Neural cell (in vitro differentiated cells): ENCODE measurements at regions not wholly inside any gene's neighbourhood (a gene's known extent, or its start where the extent isn't known, plus 50 kb on each side); places are given as distances from the start of the nearest gene placed in this dataset.

Experiments used
- H2AFZ ChIP-seq: fragments of 200-600, 300-800 bp; sonication (generic), shearing (Covaris generic); 2 replicates; pipeline ENCODE4 v1.6.0; 2014; ENCODE audit warnings: low read depth, mild to moderate bottlenecking, antibody characterized with exemption, low read length, moderate library complexity
- H3F3A ChIP-seq: fragments of 200-600 bp; shearing (Covaris generic); 2 replicates; pipeline ENCODE4 v1.6.1; 2016; ENCODE audit warnings: mild to moderate bottlenecking, moderate library complexity, mixed read lengths, antibody characterized with exemption, low read length; ENCODE audit not compliant: insufficient read depth, poor library complexity, severe bottlenecking
- H3K27ac ChIP-seq: fragments of 200-600, 300-800 bp; sonication (generic), shearing (Covaris generic); 2 replicates; pipeline ENCODE4 v1.5.1; 2014; ENCODE audit warnings: mild to moderate bottlenecking, low read length, moderate library complexity
- H3K27me3 ChIP-seq: fragments of 300-800, 200-600 bp; sonication (generic), shearing (Covaris generic); 2 replicates; pipeline ENCODE4 v1.6.0; 2014; ENCODE audit warnings: mild to moderate bottlenecking, low read depth, low read length, moderate library complexity; ENCODE audit not compliant: insufficient read depth
- H3K36me3 ChIP-seq: fragments of 300-800, 200-600 bp; sonication (generic), shearing (Covaris generic); 2 replicates; pipeline ENCODE4 v1.5.1; 2014; ENCODE audit warnings: mild to moderate bottlenecking, antibody characterized with exemption, low read length, moderate library complexity; ENCODE audit not compliant: insufficient read depth
- H3K4me2 ChIP-seq: fragments of 300-800, 200-600 bp; sonication (generic), shearing (Covaris generic); 2 replicates; pipeline ENCODE4 v1.6.0; 2014; ENCODE audit warnings: mild to moderate bottlenecking, low read length
- H3K4me3 ChIP-seq: fragments of 300-800, 200-600 bp; sonication (generic), shearing (Covaris generic); 2 replicates; pipeline ENCODE4 v1.5.1; 2014; ENCODE audit warnings: mild to moderate bottlenecking, low read length, moderate library complexity
- H3K79me2 ChIP-seq: fragments of 200-600 bp; shearing (Covaris generic); replicated peaks from 2 replicates; pipeline ENCODE4 v1.6.0; 2014; ENCODE audit warnings: mild to moderate bottlenecking, low read length, moderate library complexity; ENCODE audit not compliant: insufficient read depth
- H3K9ac ChIP-seq: fragments of 300-800, 200-600 bp; sonication (generic), shearing (Covaris generic); 2 replicates; pipeline ENCODE4 v1.6.1; 2016; ENCODE audit warnings: mild to moderate bottlenecking, low read length, mixed read lengths
- H3K9me2 ChIP-seq: fragments of 200-600 bp; shearing (Covaris generic); 2 replicates; pipeline ENCODE4 v1.6.1; 2016; ENCODE audit warnings: mild to moderate bottlenecking, low read length, mixed read lengths; ENCODE audit not compliant: insufficient read depth
- H3K9me3 ChIP-seq: fragments of 200-600, 300-800 bp; sonication (generic), shearing (Covaris generic); 2 replicates; pipeline ENCODE4 v1.6.1; 2016; ENCODE audit warnings: mild to moderate bottlenecking, mixed run types, low read length, moderate library complexity, mixed read lengths
- H4K20me1 ChIP-seq: fragments of 200-600 bp; shearing (Covaris generic); 2 replicates; pipeline ENCODE4 v1.6.1; 2016; ENCODE audit warnings: mild to moderate bottlenecking, mixed run types; ENCODE audit not compliant: insufficient read depth
- CTCF ChIP-seq: fragments of 450-650 bp; IDR thresholded peaks from 2 replicates; pipeline ENCODE4 v1.5.1; 2014; ENCODE audit warnings: antibody characterized with exemption, mild to moderate bottlenecking, moderate library complexity; ENCODE audit not compliant: poor library complexity, severe bottlenecking
- EP300 ChIP-seq: fragments of 450-650 bp; conservative IDR thresholded peaks from 2 replicates; pipeline ENCODE4 v1.6.1; 2014; ENCODE audit warnings: antibody characterized with exemption, mild to moderate bottlenecking, moderate library complexity; ENCODE audit not compliant: poor library complexity, severe bottlenecking
- EZH2 ChIP-seq: fragments of 200-600, 300-800 bp; shearing (Covaris generic), sonication (generic); IDR thresholded peaks from 2 replicates; pipeline ENCODE4 v1.6.1; 2014; ENCODE audit warnings: antibody characterized with exemption, low read length, borderline replicate concordance, mild to moderate bottlenecking; ENCODE audit not compliant: insufficient read depth, poor library complexity, severe bottlenecking
- MXI1 ChIP-seq: fragments of 450-650 bp; conservative IDR thresholded peaks from 2 replicates; pipeline ENCODE4 v1.6.1; 2014; ENCODE audit warnings: antibody characterized with exemption, mild to moderate bottlenecking; ENCODE audit not compliant: poor library complexity, severe bottlenecking
- POLR2AphosphoS5 ChIP-seq: IDR thresholded peaks from 2 replicates; pipeline ENCODE4 v1.6.1; 2012
- RAD21 ChIP-seq: fragments of 450-650 bp; conservative IDR thresholded peaks from 2 replicates; pipeline ENCODE4 v1.6.1; 2014; ENCODE audit warnings: antibody characterized with exemption, mild to moderate bottlenecking, moderate library complexity
- SMC3 ChIP-seq: fragments of 450-650 bp; conservative IDR thresholded peaks from 2 replicates; pipeline ENCODE4 v1.6.1; 2014; ENCODE audit warnings: antibody characterized with exemption, mild to moderate bottlenecking, moderate library complexity; ENCODE audit not compliant: poor library complexity
- TAF1 ChIP-seq: IDR thresholded peaks from 2 replicates; pipeline ENCODE4 v1.6.1; 2012; ENCODE audit warnings: low read depth
- TF ChIP-seq, protein P1 (sequence below): IDR thresholded peaks from 2 replicates; pipeline ENCODE4 v1.6.1; 2012; ENCODE audit warnings: borderline replicate concordance

- Histone ChIP-seq H3K27me3 (no peaks in the 10 kb centered on the region), H2AFZ (no peak overlapping the region), H3K9ac (no peak overlapping the region), H3K79me2 (no peaks in the 10 kb centered on the region), H3F3A (peaks cover 4% of the 10 kb centered on the region), H3K9me3 (no peaks in the 10 kb centered on the region), H3K27ac (no peak overlapping the region), H4K20me1 (no peaks in the 10 kb centered on the region), H3K4me2 (no peak overlapping the region), H3K4me3 (no peak overlapping the region), H3K36me3 (no peaks in the 10 kb centered on the region), H3K9me2 (no peaks in the 10 kb centered on the region)
- no peak for TF ChIP-seq EP300
- no peak for TF ChIP-seq TAF1
- TF ChIP-seq MXI1: no peak
- TF ChIP-seq RAD21: no peak
- TF ChIP-seq, protein P1, sequence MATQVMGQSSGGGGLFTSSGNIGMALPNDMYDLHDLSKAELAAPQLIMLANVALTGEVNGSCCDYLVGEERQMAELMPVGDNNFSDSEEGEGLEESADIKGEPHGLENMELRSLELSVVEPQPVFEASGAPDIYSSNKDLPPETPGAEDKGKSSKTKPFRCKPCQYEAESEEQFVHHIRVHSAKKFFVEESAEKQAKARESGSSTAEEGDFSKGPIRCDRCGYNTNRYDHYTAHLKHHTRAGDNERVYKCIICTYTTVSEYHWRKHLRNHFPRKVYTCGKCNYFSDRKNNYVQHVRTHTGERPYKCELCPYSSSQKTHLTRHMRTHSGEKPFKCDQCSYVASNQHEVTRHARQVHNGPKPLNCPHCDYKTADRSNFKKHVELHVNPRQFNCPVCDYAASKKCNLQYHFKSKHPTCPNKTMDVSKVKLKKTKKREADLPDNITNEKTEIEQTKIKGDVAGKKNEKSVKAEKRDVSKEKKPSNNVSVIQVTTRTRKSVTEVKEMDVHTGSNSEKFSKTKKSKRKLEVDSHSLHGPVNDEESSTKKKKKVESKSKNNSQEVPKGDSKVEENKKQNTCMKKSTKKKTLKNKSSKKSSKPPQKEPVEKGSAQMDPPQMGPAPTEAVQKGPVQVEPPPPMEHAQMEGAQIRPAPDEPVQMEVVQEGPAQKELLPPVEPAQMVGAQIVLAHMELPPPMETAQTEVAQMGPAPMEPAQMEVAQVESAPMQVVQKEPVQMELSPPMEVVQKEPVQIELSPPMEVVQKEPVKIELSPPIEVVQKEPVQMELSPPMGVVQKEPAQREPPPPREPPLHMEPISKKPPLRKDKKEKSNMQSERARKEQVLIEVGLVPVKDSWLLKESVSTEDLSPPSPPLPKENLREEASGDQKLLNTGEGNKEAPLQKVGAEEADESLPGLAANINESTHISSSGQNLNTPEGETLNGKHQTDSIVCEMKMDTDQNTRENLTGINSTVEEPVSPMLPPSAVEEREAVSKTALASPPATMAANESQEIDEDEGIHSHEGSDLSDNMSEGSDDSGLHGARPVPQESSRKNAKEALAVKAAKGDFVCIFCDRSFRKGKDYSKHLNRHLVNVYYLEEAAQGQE: no peak
- no peak for TF ChIP-seq CTCF
- TF ChIP-seq POLR2AphosphoS5: no peak
- no peak for TF ChIP-seq EZH2
- TF ChIP-seq SMC3: no peak
These were observed 592.4 kb downstream of the EPM2A start for GRCh38 chr6:145142958-145143357.

- H3K4me2 ChIP-seq: no peak overlapping the region
- no peaks in the 10 kb centered on the region for H3K36me3 ChIP-seq
- no peak overlapping the region for H3K9ac ChIP-seq
- H2AFZ ChIP-seq: no peak overlapping the region
- H3K9me3 ChIP-seq: no peaks in the 10 kb centered on the region
- no peaks in the 10 kb centered on the region for H3K9me2 ChIP-seq
- H4K20me1 ChIP-seq: no peaks in the 10 kb centered on the region
- H3F3A ChIP-seq: peaks cover 4% of the 10 kb centered on the region
- TF ChIP-seq, protein P1: no peak
- TF ChIP-seq TAF1 (no peak), CTCF (no peak), SMC3 (no peak), MXI1 (no peak), EP300 (no peak), EZH2 (no peak), POLR2AphosphoS5 (no peak), RAD21 (no peak)
- H3K79me2 ChIP-seq: no peaks in the 10 kb centered on the region
- no peak overlapping the region for H3K27ac ChIP-seq
- no peaks in the 10 kb centered on the region for H3K27me3 ChIP-seq
- H3K4me3 ChIP-seq: no peak overlapping the region
These were observed 591.9 kb downstream of the EPM2A start for GRCh38 chr6:145143379-145143778.
